Mucosa of descending colon (tissue), 3 donors: ENCODE measurements at regions not wholly inside any gene's neighbourhood (a gene's known extent, or its start where the extent isn't known, plus 50 kb on each side); places are given as distances from the start of the nearest gene placed in this dataset.

Experiments used
- ATAC-seq: fragments of 200-7000 bp; cut with Tn5 transposase; one replicate; pipeline ENCODE4 v1.9.1; 2020; ENCODE audit warnings: mild to moderate bottlenecking, moderate library complexity
- DNase-seq, 3 donors: peaks; one replicate each; pipeline ENCODE4 v3.0.0-alpha.2; 2020
- H3K36me3 ChIP-seq: fragments of 200-600 bp; one replicate; pipeline ENCODE4 v1.8.0; 2021; ENCODE audit warnings: low read depth, mild to moderate bottlenecking
- H3K4me1 ChIP-seq: fragments of 200-600 bp; one replicate; pipeline ENCODE4 v1.8.0; 2021; ENCODE audit warnings: low read depth, mild to moderate bottlenecking
- H3K4me3 ChIP-seq: fragments of 200-600 bp; one replicate; pipeline ENCODE4 v1.8.0; 2021; ENCODE audit warnings: mild to moderate bottlenecking
- H3K9me3 ChIP-seq: fragments of 200-600 bp; one replicate; pipeline ENCODE4 v1.8.0; 2021; ENCODE audit warnings: mild to moderate bottlenecking
- CTCF ChIP-seq: fragments of 200-600 bp; IDR thresholded peaks from one replicate; pipeline ENCODE4 v1.8.0; 2022; ENCODE audit warnings: antibody characterized with exemption, mild to moderate bottlenecking
- intact Hi-C, 2 donors: fragments of 100-400 bp; cut with DNase I in 1 of 2; cut with micrococcal nuclease in 1 of 2; formaldehyde crosslinking; loops; one replicate each; pipeline versions ENCODE4 v1.11.0 to v1.11.1; 2022; cut with DNase I, micrococcal nuclease
- donor health status: DM: no; HTN: no; CAD: no; lungs with moderate emphysema.
- donor health status: DM: no; HTN: no; CAD: no.
- donor health status: DM: no; HTN: yes; CAD: no.

GRCh38 chr10:21184984-21185383 is 287.9 kb upstream of the NEBL start:
- no peaks in the 10 kb centered on the region for H3K36me3 ChIP-seq
- ATAC-seq (no peak), DNase-seq (no peak)
- intact Hi-C loops, result no loop called here
- TF ChIP-seq CTCF, result no peak
- H3K4me3 ChIP-seq, result no peak overlapping the region
- H3K4me1 ChIP-seq, result no peaks in the 10 kb centered on the region
- no peaks in the 10 kb centered on the region for H3K9me3 ChIP-seq

GRCh38 chr10:21184216-21184615 is 287.1 kb upstream of the NEBL start:
- H3K4me3 ChIP-seq, result no peak overlapping the region
- no peak for TF ChIP-seq CTCF
- H3K36me3 ChIP-seq, result no peaks in the 10 kb centered on the region
- no peak for ATAC-seq
- intact Hi-C loops, result no loop called here
- no peaks in the 10 kb centered on the region for H3K4me1 ChIP-seq
- H3K9me3 ChIP-seq, result no peaks in the 10 kb centered on the region
- no peak for DNase-seq

GRCh38 chr10:21183025-21183424 is 285.9 kb upstream of the NEBL start:
- Histone ChIP-seq H3K4me3 (no peak overlapping the region), H3K36me3 (no peaks in the 10 kb centered on the region), H3K4me1 (no peaks in the 10 kb centered on the region), H3K9me3 (no peaks in the 10 kb centered on the region)
- no peak for TF ChIP-seq CTCF
- DNase-seq (no peak), ATAC-seq (no peak)
- intact Hi-C loops, result no loop called here

- no peak overlapping the region for H3K4me3 ChIP-seq
- DNase-seq (no peak), ATAC-seq (no peak)
- no peaks in the 10 kb centered on the region for H3K36me3 ChIP-seq
- TF ChIP-seq CTCF, result no peak
- no peaks in the 10 kb centered on the region for H3K9me3 ChIP-seq
- intact Hi-C loops, result no loop called here
- H3K4me1 ChIP-seq, result no peaks in the 10 kb centered on the region
Observed at GRCh38 chr10:21181451-21181850, 284.3 kb upstream of the NEBL start.

- intact Hi-C loops, result no loop called here
- Histone ChIP-seq H3K9me3 (no peaks in the 10 kb centered on the region), H3K4me3 (no peak overlapping the region), H3K4me1 (no peaks in the 10 kb centered on the region), H3K36me3 (no peaks in the 10 kb centered on the region)
- TF ChIP-seq CTCF, result no peak
- DNase-seq (no peak), ATAC-seq (no peak)
Observed at GRCh38 chr10:21180604-21181003, 283.5 kb upstream of the NEBL start.

GRCh38 chr10:21176934-21177480 is 279.9 kb upstream of the NEBL start:
- H3K9me3 ChIP-seq, result no peaks in the 10 kb centered on the region
- no peak for ATAC-seq
- no peak overlapping the region for H3K4me3 ChIP-seq
- no peak for DNase-seq
- no peak for TF ChIP-seq CTCF
- H3K36me3 ChIP-seq, result no peaks in the 10 kb centered on the region
- peaks cover 11% of the 10 kb centered on the region for H3K4me1 ChIP-seq
- intact Hi-C loops, result no loop called here
